GM23338 (cell line): ENCODE measurements at regions not wholly inside any gene's neighbourhood (a gene's known extent, or its start where the extent isn't known, plus 50 kb on each side); places are given as distances from the start of the nearest gene placed in this dataset.

Experiments
- ATAC-seq: fragments of 200-7000 bp; cut with Tn5 transposase; 3 replicates; pipeline ENCODE4 v1.9.1; 2020
- DNase-seq: peaks from one replicate; pipeline ENCODE4 v3.0.0-alpha.2; 2015; ENCODE audit warnings: low spot score
- H2AFZ ChIP-seq: fragments of 200-600 bp; sonication (generic); 2 replicates; pipeline ENCODE4 v1.8.0; 2016; ENCODE audit warnings: antibody characterized with exemption, mild to moderate bottlenecking, moderate library complexity
- H3F3A ChIP-seq: fragments of 200-600 bp; sonication (generic); replicated peaks from 2 replicates; pipeline ENCODE4 v1.8.0; 2017; ENCODE audit warnings: antibody characterized with exemption, mixed run types, low read depth
- H3K27ac ChIP-seq: fragments of 200-600 bp; sonication (generic); 2 replicates; pipeline ENCODE4 v1.6.1; 2016; ENCODE audit warnings: low read depth
- H3K27me3 ChIP-seq: fragments of 200-600 bp; sonication (generic); 2 replicates; pipeline ENCODE4 v1.8.0; 2016; ENCODE audit warnings: mild to moderate bottlenecking, mixed run types, moderate library complexity; ENCODE audit not compliant: insufficient read depth
- H3K36me3 ChIP-seq: fragments of 200-600 bp; sonication (generic); 2 replicates; pipeline ENCODE4 v1.8.0; 2016; ENCODE audit warnings: mild to moderate bottlenecking; ENCODE audit not compliant: insufficient read depth
- H3K4me1 ChIP-seq: fragments of 200-600 bp; sonication (generic); 2 replicates; pipeline ENCODE4 v1.8.0; 2016; ENCODE audit warnings: mild to moderate bottlenecking, moderate library complexity; ENCODE audit not compliant: insufficient read depth
- H3K4me2 ChIP-seq: fragments of 200-600 bp; sonication (generic); 2 replicates; pipeline ENCODE4 v1.7.1; 2017; ENCODE audit warnings: mixed run types
- H3K4me3 ChIP-seq: fragments of 200-600 bp; sonication (generic); 2 replicates; pipeline ENCODE4 v1.6.1; 2016; ENCODE audit warnings: mixed run types
- H3K79me2 ChIP-seq: fragments of 200-600 bp; sonication (generic); replicated peaks from 2 replicates; pipeline ENCODE4 v1.8.0; 2017; ENCODE audit warnings: mild to moderate bottlenecking; ENCODE audit not compliant: insufficient read depth
- H3K9me2 ChIP-seq: fragments of 200-600 bp; sonication (generic); 2 replicates; pipeline ENCODE4 v1.8.0; 2017; ENCODE audit not compliant: insufficient read depth
- H4K20me1 ChIP-seq: fragments of 200-600 bp; sonication (generic); replicated peaks from 2 replicates; pipeline ENCODE4 v1.8.0; 2017; ENCODE audit warnings: mild to moderate bottlenecking; ENCODE audit not compliant: insufficient read depth
- H3K27ac Mint-ChIP-seq: 2 replicates; pipeline ENCODE4 v1.8.0; 2020; ENCODE audit warnings: inconsistent platforms, mild to moderate bottlenecking, moderate library complexity, mixed read lengths
- H3K27me3 Mint-ChIP-seq: 3 replicates; pipeline ENCODE4 v1.8.0; 2022; ENCODE audit warnings: low read depth, mild to moderate bottlenecking, moderate library complexity, mixed read lengths, inconsistent platforms; ENCODE audit not compliant: insufficient read depth, poor library complexity
- H3K36me3 Mint-ChIP-seq: 3 replicates; pipeline ENCODE4 v1.8.0; 2021; ENCODE audit warnings: low read depth, mild to moderate bottlenecking, inconsistent platforms, moderate library complexity, mixed read lengths
- H3K4me1 Mint-ChIP-seq: 3 replicates; pipeline ENCODE4 v1.8.0; 2020; ENCODE audit warnings: mild to moderate bottlenecking, inconsistent platforms, mixed read lengths
- H3K4me3 Mint-ChIP-seq: 3 replicates; pipeline ENCODE4 v1.8.0; 2021; ENCODE audit warnings: moderate library complexity, mild to moderate bottlenecking, inconsistent platforms, mixed read lengths
- H3K9me3 Mint-ChIP-seq: 3 replicates; pipeline ENCODE4 v1.8.0; 2020; ENCODE audit warnings: moderate library complexity, mild to moderate bottlenecking, inconsistent platforms, mixed read lengths
- CTCF ChIP-seq, 2 experiments: fragments of 200-600 bp in 1 of 2; sonication (generic) in 1 of 2; conservative IDR thresholded peaks; 2 replicates each; pipeline versions ENCODE4 v1.5.1 to v1.6.1; 2016 to 2017; ENCODE audit warnings: antibody characterized with exemption in 2 of 2, low read depth in 2 of 2, mild to moderate bottlenecking in 2 of 2, moderate library complexity in 1 of 2
- NANOG ChIP-seq: IDR thresholded peaks from 2 replicates; pipeline ENCODE4 v1.6.1; 2016; ENCODE audit warnings: antibody characterized with exemption, borderline replicate concordance
- ZNF331 ChIP-seq: fragments of 250-450 bp; sonication (Bioruptor Pico); IDR thresholded peaks from 2 replicates; pipeline ENCODE4 v1.5.0; 2020; ENCODE audit warnings: low read depth, mild to moderate bottlenecking, moderate library complexity
- TF ChIP-seq, protein P1 (sequence below): fragments of 250-450 bp; sonication (Bioruptor Pico); IDR thresholded peaks from 2 replicates; pipeline ENCODE4 v1.5.0; 2020; ENCODE audit warnings: mild to moderate bottlenecking, moderate library complexity
- TF ChIP-seq, protein P2 (sequence below): IDR thresholded peaks from 2 replicates; pipeline ENCODE4 v1.6.1; 2016; ENCODE audit warnings: antibody characterized with exemption

DNA sequence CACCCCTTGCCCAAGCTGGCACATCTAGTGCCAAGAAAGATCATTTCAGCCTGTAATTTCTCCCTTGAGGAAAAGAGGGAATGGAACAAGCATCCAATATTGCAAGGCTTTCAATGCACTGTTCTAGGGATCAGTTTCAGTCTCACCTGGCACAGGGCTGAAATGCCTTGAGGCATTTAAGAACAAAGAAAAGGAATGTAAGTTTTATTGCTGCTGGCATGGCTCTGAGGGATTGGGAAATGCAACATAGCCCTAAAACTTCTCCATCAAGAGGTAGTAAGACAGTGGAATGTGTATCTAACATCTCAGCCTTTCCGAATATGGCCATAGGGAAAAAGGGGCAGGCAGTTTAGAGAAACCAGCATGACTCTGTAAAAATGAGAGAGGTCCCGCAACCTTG lies 732.6 kb upstream of the LCORL start:
- H3K27me3 ChIP-seq: no peaks in the 10 kb centered on the region
- H3K36me3 ChIP-seq: no peaks in the 10 kb centered on the region
- Mint-ChIP-seq H3K4me3 (no peak overlapping the region), H3K36me3 (no peaks in the 10 kb centered on the region), H3K4me1 (peaks cover 7% of the 10 kb centered on the region; the same call in 2 of the 3 replicates), H3K9me3 (no peaks in the 10 kb centered on the region), H3K27ac (peak overlapping the region; percentile 80), H3K27me3 (no peaks in the 10 kb centered on the region)
- TF ChIP-seq ZNF331 (CRISPR knock-in tag): no peak
- TF ChIP-seq, protein P1, sequence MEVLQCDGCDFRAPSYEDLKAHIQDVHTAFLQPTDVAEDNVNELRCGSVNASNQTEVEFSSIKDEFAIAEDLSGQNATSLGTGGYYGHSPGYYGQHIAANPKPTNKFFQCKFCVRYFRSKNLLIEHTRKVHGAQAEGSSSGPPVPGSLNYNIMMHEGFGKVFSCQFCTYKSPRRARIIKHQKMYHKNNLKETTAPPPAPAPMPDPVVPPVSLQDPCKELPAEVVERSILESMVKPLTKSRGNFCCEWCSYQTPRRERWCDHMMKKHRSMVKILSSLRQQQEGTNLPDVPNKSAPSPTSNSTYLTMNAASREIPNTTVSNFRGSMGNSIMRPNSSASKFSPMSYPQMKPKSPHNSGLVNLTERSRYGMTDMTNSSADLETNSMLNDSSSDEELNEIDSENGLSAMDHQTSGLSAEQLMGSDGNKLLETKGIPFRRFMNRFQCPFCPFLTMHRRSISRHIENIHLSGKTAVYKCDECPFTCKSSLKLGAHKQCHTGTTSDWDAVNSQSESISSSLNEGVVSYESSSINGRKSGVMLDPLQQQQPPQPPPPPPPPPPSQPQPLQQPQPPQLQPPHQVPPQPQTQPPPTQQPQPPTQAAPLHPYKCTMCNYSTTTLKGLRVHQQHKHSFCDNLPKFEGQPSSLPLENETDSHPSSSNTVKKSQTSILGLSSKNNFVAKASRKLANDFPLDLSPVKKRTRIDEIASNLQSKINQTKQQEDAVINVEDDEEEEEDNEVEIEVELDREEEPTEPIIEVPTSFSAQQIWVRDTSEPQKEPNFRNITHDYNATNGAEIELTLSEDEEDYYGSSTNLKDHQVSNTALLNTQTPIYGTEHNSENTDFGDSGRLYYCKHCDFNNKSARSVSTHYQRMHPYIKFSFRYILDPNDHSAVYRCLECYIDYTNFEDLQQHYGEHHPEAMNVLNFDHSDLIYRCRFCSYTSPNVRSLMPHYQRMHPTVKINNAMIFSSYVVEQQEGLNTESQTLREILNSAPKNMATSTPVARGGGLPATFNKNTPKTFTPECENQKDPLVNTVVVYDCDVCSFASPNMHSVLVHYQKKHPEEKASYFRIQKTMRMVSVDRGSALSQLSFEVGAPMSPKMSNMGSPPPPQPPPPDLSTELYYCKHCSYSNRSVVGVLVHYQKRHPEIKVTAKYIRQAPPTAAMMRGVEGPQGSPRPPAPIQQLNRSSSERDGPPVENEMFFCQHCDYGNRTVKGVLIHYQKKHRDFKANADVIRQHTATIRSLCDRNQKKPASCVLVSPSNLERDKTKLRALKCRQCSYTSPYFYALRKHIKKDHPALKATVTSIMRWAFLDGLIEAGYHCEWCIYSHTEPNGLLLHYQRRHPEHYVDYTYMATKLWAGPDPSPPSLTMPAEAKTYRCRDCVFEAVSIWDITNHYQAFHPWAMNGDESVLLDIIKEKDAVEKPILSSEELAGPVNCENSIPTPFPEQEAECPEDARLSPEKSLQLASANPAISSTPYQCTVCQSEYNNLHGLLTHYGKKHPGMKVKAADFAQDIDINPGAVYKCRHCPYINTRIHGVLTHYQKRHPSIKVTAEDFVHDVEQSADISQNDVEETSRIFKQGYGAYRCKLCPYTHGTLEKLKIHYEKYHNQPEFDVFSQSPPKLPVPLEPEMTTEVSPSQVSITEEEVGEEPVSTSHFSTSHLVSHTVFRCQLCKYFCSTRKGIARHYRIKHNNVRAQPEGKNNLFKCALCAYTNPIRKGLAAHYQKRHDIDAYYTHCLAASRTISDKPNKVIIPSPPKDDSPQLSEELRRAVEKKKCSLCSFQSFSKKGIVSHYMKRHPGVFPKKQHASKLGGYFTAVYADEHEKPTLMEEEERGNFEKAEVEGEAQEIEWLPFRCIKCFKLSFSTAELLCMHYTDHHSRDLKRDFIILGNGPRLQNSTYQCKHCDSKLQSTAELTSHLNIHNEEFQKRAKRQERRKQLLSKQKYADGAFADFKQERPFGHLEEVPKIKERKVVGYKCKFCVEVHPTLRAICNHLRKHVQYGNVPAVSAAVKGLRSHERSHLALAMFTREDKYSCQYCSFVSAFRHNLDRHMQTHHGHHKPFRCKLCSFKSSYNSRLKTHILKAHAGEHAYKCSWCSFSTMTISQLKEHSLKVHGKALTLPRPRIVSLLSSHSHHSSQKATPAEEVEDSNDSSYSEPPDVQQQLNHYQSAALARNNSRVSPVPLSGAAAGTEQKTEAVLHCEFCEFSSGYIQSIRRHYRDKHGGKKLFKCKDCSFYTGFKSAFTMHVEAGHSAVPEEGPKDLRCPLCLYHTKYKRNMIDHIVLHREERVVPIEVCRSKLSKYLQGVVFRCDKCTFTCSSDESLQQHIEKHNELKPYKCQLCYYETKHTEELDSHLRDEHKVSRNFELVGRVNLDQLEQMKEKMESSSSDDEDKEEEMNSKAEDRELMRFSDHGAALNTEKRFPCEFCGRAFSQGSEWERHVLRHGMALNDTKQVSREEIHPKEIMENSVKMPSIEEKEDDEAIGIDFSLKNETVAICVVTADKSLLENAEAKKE: 0 out of 2 replicates have a peak, but pooled peaks have one; percentile 41
- H3K4me2 ChIP-seq: no peak overlapping the region
- no peak overlapping the region for H3K27ac ChIP-seq
- ATAC-seq: peak; percentile 58
- H4K20me1 ChIP-seq: no peaks in the 10 kb centered on the region
- H2AFZ ChIP-seq: peak overlapping the region; percentile 6; the same call in 1 of the 2 replicates
- DNase-seq: peak; percentile 44
- H3K4me1 ChIP-seq: no peaks in the 10 kb centered on the region
- H3K9me2 ChIP-seq: peaks cover 16% of the 10 kb centered on the region
- H3K4me3 ChIP-seq: no peak overlapping the region
- no peaks in the 10 kb centered on the region for H3K79me2 ChIP-seq
- H3F3A ChIP-seq: no peaks in the 10 kb centered on the region

DNA sequence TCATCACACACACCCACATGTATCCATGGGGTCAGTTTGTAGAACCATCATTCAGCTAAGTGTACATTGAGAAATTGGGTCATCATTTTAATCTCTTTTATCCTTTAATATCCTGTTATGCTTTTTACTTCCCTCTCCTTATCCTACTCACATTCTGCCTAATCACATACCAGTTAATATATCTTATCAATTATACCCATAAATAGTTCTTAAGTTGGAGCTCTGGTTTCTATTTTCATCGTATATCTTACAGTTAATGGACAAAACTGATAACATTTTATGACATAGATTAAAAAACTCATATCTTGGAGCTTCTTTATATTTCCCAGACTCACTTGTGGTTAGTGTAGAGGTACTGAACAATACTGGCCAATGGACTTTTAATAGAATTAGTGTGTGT lies 729.5 kb upstream of the LCORL start:
- no peak overlapping the region for H2AFZ ChIP-seq
- no peaks in the 10 kb centered on the region for H4K20me1 ChIP-seq
- peaks cover 8% of the 10 kb centered on the region for H3K9me2 ChIP-seq
- DNase-seq: no peak
- H3K36me3 ChIP-seq: no peaks in the 10 kb centered on the region
- Mint-ChIP-seq H3K4me1 (peaks cover 7% of the 10 kb centered on the region; the same call in 2 of the 3 replicates), H3K9me3 (peaks cover 5% of the 10 kb centered on the region; the same call in 2 of the 3 replicates), H3K27me3 (no peaks in the 10 kb centered on the region), H3K27ac (no peak overlapping the region), H3K36me3 (peaks cover 5% of the 10 kb centered on the region; the same call in 2 of the 3 replicates), H3K4me3 (no peak overlapping the region)
- H3K4me3 ChIP-seq: no peak overlapping the region
- no peaks in the 10 kb centered on the region for H3F3A ChIP-seq
- no peak for ATAC-seq
- no peaks in the 10 kb centered on the region for H3K27me3 ChIP-seq
- H3K79me2 ChIP-seq: no peaks in the 10 kb centered on the region
- no peak overlapping the region for H3K4me2 ChIP-seq
- H3K27ac ChIP-seq: no peak overlapping the region
- no peaks in the 10 kb centered on the region for H3K4me1 ChIP-seq
- TF ChIP-seq CTCF (conservative IDR thresholded peaks at IDR 0.05; ENCODE audit: low read depth in 2 of 2) (no peak), NANOG (no peak)
- TF ChIP-seq, protein P2, sequence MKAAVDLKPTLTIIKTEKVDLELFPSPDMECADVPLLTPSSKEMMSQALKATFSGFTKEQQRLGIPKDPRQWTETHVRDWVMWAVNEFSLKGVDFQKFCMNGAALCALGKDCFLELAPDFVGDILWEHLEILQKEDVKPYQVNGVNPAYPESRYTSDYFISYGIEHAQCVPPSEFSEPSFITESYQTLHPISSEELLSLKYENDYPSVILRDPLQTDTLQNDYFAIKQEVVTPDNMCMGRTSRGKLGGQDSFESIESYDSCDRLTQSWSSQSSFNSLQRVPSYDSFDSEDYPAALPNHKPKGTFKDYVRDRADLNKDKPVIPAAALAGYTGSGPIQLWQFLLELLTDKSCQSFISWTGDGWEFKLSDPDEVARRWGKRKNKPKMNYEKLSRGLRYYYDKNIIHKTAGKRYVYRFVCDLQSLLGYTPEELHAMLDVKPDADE: no peak
